MM.1S (cell line): ENCODE measurements at regions not wholly inside any gene's neighbourhood (a gene's known extent, or its start where the extent isn't known, plus 50 kb on each side); places are given as distances from the start of the nearest gene placed in this dataset.

Experiments used
- EZH2 ChIP-seq: fragments of 300-600 bp; sonication (generic); optimal IDR thresholded peaks from 2 replicates; pipeline ENCODE3; 2017; ENCODE audit warnings: low read depth, mild to moderate bottlenecking, antibody characterized with exemption, low read length, mixed read lengths
- EZH2phosphoT487 ChIP-seq: fragments of 300-600 bp; sonication (generic); IDR thresholded peaks from 2 replicates; pipeline ENCODE4 v1.6.1; 2018; ENCODE audit warnings: antibody characterized with exemption, low read length
- TF ChIP-seq, protein P1 (sequence below): fragments of 300-600 bp; sonication (generic); IDR thresholded peaks from 2 replicates; pipeline ENCODE4 v1.5.1; 2016; ENCODE audit warnings: antibody characterized with exemption, low read length, mixed read lengths

DNA sequence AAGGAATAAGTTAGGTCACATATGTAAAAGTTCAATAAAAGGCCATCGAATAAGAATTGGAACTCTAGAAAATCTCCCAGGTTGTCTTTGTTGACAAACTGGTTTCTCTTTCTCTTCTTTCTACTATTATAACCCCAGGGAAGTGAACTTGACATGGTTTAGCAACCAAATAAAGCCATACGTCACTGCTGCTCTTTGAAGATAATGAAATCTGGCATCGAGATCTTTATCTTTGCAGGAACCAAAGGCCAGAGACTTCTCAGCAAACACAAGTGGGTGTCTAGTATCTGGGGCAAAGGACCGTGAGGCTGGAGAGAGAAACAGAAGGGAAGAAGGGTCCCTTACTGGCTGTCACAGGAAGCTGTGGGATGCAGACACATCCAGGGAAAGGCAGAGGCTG is 286.7 kb upstream of the CDYL start:
- TF ChIP-seq, protein P1, sequence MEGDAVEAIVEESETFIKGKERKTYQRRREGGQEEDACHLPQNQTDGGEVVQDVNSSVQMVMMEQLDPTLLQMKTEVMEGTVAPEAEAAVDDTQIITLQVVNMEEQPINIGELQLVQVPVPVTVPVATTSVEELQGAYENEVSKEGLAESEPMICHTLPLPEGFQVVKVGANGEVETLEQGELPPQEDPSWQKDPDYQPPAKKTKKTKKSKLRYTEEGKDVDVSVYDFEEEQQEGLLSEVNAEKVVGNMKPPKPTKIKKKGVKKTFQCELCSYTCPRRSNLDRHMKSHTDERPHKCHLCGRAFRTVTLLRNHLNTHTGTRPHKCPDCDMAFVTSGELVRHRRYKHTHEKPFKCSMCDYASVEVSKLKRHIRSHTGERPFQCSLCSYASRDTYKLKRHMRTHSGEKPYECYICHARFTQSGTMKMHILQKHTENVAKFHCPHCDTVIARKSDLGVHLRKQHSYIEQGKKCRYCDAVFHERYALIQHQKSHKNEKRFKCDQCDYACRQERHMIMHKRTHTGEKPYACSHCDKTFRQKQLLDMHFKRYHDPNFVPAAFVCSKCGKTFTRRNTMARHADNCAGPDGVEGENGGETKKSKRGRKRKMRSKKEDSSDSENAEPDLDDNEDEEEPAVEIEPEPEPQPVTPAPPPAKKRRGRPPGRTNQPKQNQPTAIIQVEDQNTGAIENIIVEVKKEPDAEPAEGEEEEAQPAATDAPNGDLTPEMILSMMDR = no peak
- no peak for TF ChIP-seq EZH2phosphoT487
- no peak for TF ChIP-seq EZH2
